ENCODE measurements at regions not wholly inside any gene's neighbourhood (a gene's known extent, or its start where the extent isn't known, plus 50 kb on each side); places are given as distances from the start of the nearest gene placed in this dataset.

DNA sequence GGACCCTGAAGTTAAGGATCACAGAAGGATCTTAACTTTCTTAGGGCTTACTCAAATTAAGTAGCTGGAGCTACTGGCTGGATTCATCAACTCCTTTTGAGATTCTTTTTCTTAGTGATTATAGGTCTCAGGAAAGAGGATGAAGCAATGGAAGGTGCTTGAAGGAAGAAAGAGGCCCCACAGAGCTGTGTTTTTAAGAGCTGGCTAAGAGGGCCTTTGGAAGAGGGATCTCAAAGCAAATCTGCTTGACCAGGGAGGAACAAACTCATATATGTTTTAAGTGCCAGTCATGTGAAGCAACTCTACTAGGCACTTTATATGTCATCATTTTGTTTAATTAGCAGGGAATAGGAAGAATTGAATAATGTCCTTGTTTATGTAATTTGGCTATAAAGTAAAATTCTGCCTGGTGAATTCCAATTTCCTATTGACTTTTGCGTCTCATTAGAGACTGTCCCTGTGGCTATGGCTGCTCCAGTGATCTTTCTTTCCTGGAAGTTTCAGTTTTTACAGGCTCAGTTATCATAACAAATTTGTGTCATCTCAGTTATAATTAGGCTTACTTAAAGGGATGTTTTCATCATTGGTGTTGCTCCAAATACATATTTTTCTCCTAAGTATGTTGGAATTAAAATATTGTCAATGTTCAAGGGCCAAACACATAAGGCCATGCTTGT, 222.8 kb upstream of the CITED2 start:
- H3K27me3 ChIP-seq (ENCODE audit: insufficient read depth, poor library complexity, severe bottlenecking), result no peaks in the 10 kb centered on the region
- H3K4me1 ChIP-seq (ENCODE audit: insufficient read depth, poor library complexity, severe bottlenecking), result peaks cover 9% of the 10 kb centered on the region
- no peak overlapping the region for H3K4me3 ChIP-seq (ENCODE audit: severe bottlenecking)
- no peaks in the 10 kb centered on the region for H3K36me3 ChIP-seq (ENCODE audit: low read depth)
- peak overlapping the region; percentile 55 for H3K27ac ChIP-seq (ENCODE audit: poor library complexity, severe bottlenecking)
- TF ChIP-seq, protein P1, sequence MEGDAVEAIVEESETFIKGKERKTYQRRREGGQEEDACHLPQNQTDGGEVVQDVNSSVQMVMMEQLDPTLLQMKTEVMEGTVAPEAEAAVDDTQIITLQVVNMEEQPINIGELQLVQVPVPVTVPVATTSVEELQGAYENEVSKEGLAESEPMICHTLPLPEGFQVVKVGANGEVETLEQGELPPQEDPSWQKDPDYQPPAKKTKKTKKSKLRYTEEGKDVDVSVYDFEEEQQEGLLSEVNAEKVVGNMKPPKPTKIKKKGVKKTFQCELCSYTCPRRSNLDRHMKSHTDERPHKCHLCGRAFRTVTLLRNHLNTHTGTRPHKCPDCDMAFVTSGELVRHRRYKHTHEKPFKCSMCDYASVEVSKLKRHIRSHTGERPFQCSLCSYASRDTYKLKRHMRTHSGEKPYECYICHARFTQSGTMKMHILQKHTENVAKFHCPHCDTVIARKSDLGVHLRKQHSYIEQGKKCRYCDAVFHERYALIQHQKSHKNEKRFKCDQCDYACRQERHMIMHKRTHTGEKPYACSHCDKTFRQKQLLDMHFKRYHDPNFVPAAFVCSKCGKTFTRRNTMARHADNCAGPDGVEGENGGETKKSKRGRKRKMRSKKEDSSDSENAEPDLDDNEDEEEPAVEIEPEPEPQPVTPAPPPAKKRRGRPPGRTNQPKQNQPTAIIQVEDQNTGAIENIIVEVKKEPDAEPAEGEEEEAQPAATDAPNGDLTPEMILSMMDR (IDR thresholded peaks at IDR 0.05; ENCODE audit: poor library complexity, severe bottlenecking), result no peak
- ATAC-seq (ENCODE audit: low read depth) (no peak), DNase-seq (ENCODE audit: low spot score) (no peak)
- no peaks in the 10 kb centered on the region for H3K9me3 ChIP-seq (ENCODE audit: severe bottlenecking)

DNA sequence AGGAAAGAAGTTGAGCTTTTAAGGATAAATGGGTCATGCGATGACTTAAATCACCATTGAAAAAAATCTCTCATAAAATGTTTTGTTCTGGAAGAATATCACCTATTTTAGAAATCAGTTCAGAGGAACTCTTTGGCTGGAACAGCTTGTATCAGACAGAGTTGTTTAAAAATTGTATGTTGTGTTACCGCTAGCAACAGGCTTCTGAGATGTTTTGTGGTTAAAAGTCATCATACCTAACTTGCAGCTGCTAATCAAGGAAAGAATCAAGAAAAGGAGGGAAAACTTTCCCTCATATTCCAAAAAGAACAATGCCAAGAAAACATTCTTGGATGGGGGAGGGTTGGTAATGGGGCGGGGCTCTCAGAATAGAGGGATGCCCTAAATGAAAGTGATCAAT, 220.7 kb upstream of the CITED2 start:
- no peak overlapping the region for H3K4me3 ChIP-seq (ENCODE audit: severe bottlenecking)
- no peaks in the 10 kb centered on the region for H3K9me3 ChIP-seq (ENCODE audit: severe bottlenecking)
- no peak for ATAC-seq (ENCODE audit: low read depth)
- no peak for DNase-seq (ENCODE audit: low spot score)
- H3K27ac ChIP-seq (ENCODE audit: poor library complexity, severe bottlenecking), result no peak overlapping the region
- H3K36me3 ChIP-seq (ENCODE audit: low read depth), result no peaks in the 10 kb centered on the region
- TF ChIP-seq, protein P1 (IDR thresholded peaks at IDR 0.05; ENCODE audit: poor library complexity, severe bottlenecking), result no peak
- no peaks in the 10 kb centered on the region for H3K27me3 ChIP-seq (ENCODE audit: insufficient read depth, poor library complexity, severe bottlenecking)
- peaks cover 9% of the 10 kb centered on the region for H3K4me1 ChIP-seq (ENCODE audit: insufficient read depth, poor library complexity, severe bottlenecking)

DNA sequence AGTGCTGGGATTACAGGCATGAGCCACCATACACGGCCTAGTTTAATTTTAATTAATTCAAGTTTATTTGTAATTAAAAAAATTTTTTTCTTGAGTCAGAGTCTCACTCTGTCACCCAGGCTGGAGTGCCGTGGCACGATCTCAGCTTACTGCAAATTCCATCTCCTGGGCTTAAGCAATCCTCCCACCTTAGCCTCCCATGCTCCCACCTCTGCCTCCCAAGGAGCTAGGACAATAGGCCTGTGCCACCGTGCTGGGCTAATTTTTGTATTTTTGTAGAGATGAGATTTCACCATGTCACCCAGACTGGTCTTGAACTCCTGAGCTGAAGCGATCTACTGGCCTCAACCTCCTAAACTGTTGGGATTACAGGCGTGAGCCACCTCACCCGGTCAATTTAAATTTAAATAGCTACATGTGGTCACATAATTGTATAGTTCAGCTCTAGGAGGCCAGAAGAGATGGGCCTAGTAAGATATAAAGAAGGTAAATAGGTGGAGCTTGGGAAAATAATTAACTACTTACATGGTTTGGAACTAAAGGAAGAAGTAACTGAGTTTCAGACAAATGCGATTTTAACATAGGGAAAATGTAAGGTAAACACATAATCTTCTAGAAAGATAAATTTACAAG, 220.0 kb upstream of the CITED2 start:
- TF ChIP-seq, protein P1 (IDR thresholded peaks at IDR 0.05; ENCODE audit: poor library complexity, severe bottlenecking), result no peak
- Histone ChIP-seq H3K36me3 (ENCODE audit: low read depth) (no peaks in the 10 kb centered on the region), H3K4me1 (ENCODE audit: insufficient read depth, poor library complexity, severe bottlenecking) (peaks cover 9% of the 10 kb centered on the region), H3K27me3 (ENCODE audit: insufficient read depth, poor library complexity, severe bottlenecking) (no peaks in the 10 kb centered on the region), H3K27ac (ENCODE audit: poor library complexity, severe bottlenecking) (no peak overlapping the region), H3K4me3 (ENCODE audit: severe bottlenecking) (no peak overlapping the region), H3K9me3 (ENCODE audit: severe bottlenecking) (no peaks in the 10 kb centered on the region)
- DNase-seq (ENCODE audit: low spot score) (no peak), ATAC-seq (ENCODE audit: low read depth) (no peak)

DNA sequence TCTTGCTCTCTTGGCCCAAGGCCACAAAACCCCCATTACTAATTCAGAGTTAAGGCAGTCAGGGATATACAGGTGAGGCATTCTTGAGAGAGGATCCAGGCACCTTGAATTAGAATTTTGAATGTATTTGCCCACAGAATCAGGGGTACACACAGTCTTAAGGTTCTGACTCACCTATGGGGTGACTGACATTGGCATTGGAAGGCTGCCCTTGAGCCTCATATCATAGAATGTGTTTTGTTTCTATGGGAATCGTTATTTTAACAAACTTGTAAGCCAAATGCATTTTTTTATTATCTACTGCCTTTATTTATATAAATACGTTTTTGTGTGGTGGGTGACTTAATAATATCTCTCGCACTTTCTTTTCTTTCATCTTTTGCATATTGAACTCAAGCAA, 218.6 kb upstream of the CITED2 start:
- Histone ChIP-seq H3K4me3 (ENCODE audit: severe bottlenecking) (no peak overlapping the region), H3K4me1 (ENCODE audit: insufficient read depth, poor library complexity, severe bottlenecking) (peaks cover 10% of the 10 kb centered on the region), H3K27me3 (ENCODE audit: insufficient read depth, poor library complexity, severe bottlenecking) (no peaks in the 10 kb centered on the region), H3K27ac (ENCODE audit: poor library complexity, severe bottlenecking) (no peak overlapping the region), H3K9me3 (ENCODE audit: severe bottlenecking) (no peaks in the 10 kb centered on the region), H3K36me3 (ENCODE audit: low read depth) (no peaks in the 10 kb centered on the region)
- DNase-seq (ENCODE audit: low spot score), result no peak
- no peak for ATAC-seq (ENCODE audit: low read depth)
- TF ChIP-seq, protein P1 (IDR thresholded peaks at IDR 0.05; ENCODE audit: poor library complexity, severe bottlenecking), result no peak

DNA sequence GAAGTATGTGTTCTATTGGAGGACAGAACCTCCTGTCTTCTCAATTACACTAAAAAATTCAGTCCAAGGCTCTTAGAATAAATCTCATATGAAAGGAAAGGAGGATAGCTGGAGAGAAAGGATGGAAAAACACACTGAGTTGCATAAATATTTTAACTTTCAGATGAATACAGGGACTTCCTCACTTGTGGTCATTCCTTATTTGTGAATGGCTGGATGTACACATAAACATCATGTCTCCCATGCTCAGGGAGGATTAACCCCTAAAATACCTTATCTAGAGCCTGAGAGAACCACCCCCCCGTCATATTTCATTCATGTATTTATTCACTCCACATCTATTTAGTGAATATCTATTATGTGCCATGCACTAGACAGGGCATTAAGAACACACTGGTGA, 217.6 kb upstream of the CITED2 start:
- no peak overlapping the region for H3K27ac ChIP-seq (ENCODE audit: poor library complexity, severe bottlenecking)
- H3K4me3 ChIP-seq (ENCODE audit: severe bottlenecking), result no peak overlapping the region
- no peaks in the 10 kb centered on the region for H3K27me3 ChIP-seq (ENCODE audit: insufficient read depth, poor library complexity, severe bottlenecking)
- peaks cover 13% of the 10 kb centered on the region for H3K4me1 ChIP-seq (ENCODE audit: insufficient read depth, poor library complexity, severe bottlenecking)
- DNase-seq (ENCODE audit: low spot score), result no peak
- TF ChIP-seq, protein P1 (IDR thresholded peaks at IDR 0.05; ENCODE audit: poor library complexity, severe bottlenecking), result no peak
- no peaks in the 10 kb centered on the region for H3K36me3 ChIP-seq (ENCODE audit: low read depth)
- ATAC-seq (ENCODE audit: low read depth), result no peak
- no peaks in the 10 kb centered on the region for H3K9me3 ChIP-seq (ENCODE audit: severe bottlenecking)

Data from RWPE2 (cell line).